Hepatocyte (in vitro differentiated cells): ENCODE measurements at regions not wholly inside any gene's neighbourhood (a gene's known extent, or its start where the extent isn't known, plus 50 kb on each side); places are given as distances from the start of the nearest gene placed in this dataset.

ENCODE experiments used
- DNase-seq: peaks from one replicate; pipeline ENCODE4 v3.0.0-alpha.2; 2016; ENCODE audit warnings: low spot score
- H2AFZ ChIP-seq: fragments of 200-600 bp; sonication (generic); 2 replicates; pipeline ENCODE4 v1.6.0; 2016; ENCODE audit warnings: antibody characterized with exemption, mild to moderate bottlenecking
- H3K27ac ChIP-seq: fragments of 200-600 bp; sonication (generic); 2 replicates; pipeline ENCODE4 v1.5.1; 2016; ENCODE audit warnings: mild to moderate bottlenecking
- H3K27me3 ChIP-seq: fragments of 200-600 bp; sonication (generic); 2 replicates; pipeline ENCODE4 v1.6.1; 2016
- H3K36me3 ChIP-seq: fragments of 200-600 bp; sonication (generic); replicated peaks from 2 replicates; pipeline ENCODE4 v1.5.1; 2016; ENCODE audit warnings: low read depth; ENCODE audit not compliant: insufficient read depth
- H3K4me1 ChIP-seq: fragments of 200-600 bp; sonication (generic); 2 replicates; pipeline ENCODE4 v1.5.1; 2016; ENCODE audit warnings: mild to moderate bottlenecking, moderate library complexity; ENCODE audit not compliant: insufficient read depth
- H3K4me2 ChIP-seq: fragments of 200-600 bp; sonication (generic); 2 replicates; pipeline ENCODE4 v1.6.0; 2016
- H3K4me3 ChIP-seq: fragments of 200-600 bp; sonication (generic); 2 replicates; pipeline ENCODE4 v1.5.1; 2016; ENCODE audit warnings: mild to moderate bottlenecking
- H3K79me2 ChIP-seq: fragments of 200-600 bp; sonication (generic); 2 replicates; pipeline ENCODE4 v1.6.0; 2017; ENCODE audit warnings: mild to moderate bottlenecking
- H3K9me2 ChIP-seq: fragments of 200-600 bp; sonication (generic); replicated peaks from 2 replicates; pipeline ENCODE4 v1.6.0; 2017; ENCODE audit warnings: mild to moderate bottlenecking; ENCODE audit not compliant: insufficient read depth
- H3K9me3 ChIP-seq: fragments of 200-600 bp; sonication (generic); 2 replicates; pipeline ENCODE4 v1.5.1; 2016; ENCODE audit warnings: low read depth, mild to moderate bottlenecking
- H4K20me1 ChIP-seq: fragments of 200-600 bp; sonication (generic); 2 replicates; pipeline ENCODE4 v1.6.0; 2016; ENCODE audit warnings: mild to moderate bottlenecking; ENCODE audit not compliant: insufficient read depth, poor library complexity, severe bottlenecking
- EZH2 ChIP-seq: fragments of 200-600 bp; sonication (generic); IDR thresholded peaks from 2 replicates; pipeline ENCODE4 v1.6.1; 2016; ENCODE audit warnings: antibody characterized with exemption, mild to moderate bottlenecking, borderline replicate concordance
- EZH2phosphoT487 ChIP-seq: fragments of 200-600 bp; sonication (generic); IDR thresholded peaks from one replicate; pipeline ENCODE4 v1.6.1; 2018; ENCODE audit warnings: antibody characterized with exemption, mild to moderate bottlenecking, low read depth, moderate library complexity; ENCODE audit not compliant: unreplicated experiment, severe bottlenecking
- WGBS: methylation state at CpG from one replicate; pipeline ENCODE4 v1.1.6; 2016; ENCODE audit warnings: low lambda C conversion rate; ENCODE audit errors: missing lambda C conversion rate; 5-methylcytosine and 5-hydroxymethylcytosine counted together
- TF ChIP-seq, protein P1 (sequence below): fragments of 200-600 bp; sonication (generic); IDR thresholded peaks from 2 replicates; pipeline ENCODE4 v1.5.1; 2016; ENCODE audit warnings: antibody characterized with exemption, mild to moderate bottlenecking; ENCODE audit not compliant: poor library complexity

- Histone ChIP-seq H3K27me3 (no peaks in the 10 kb centered on the region), H4K20me1 (no peaks in the 10 kb centered on the region), H3K4me3 (no peak overlapping the region), H3K9me3 (no peaks in the 10 kb centered on the region), H3K4me1 (no peaks in the 10 kb centered on the region), H3K27ac (no peak overlapping the region), H3K9me2 (no peaks in the 10 kb centered on the region), H2AFZ (no peak overlapping the region), H3K79me2 (no peaks in the 10 kb centered on the region), H3K36me3 (no peaks in the 10 kb centered on the region), H3K4me2 (no peak overlapping the region)
- TF ChIP-seq, protein P1, sequence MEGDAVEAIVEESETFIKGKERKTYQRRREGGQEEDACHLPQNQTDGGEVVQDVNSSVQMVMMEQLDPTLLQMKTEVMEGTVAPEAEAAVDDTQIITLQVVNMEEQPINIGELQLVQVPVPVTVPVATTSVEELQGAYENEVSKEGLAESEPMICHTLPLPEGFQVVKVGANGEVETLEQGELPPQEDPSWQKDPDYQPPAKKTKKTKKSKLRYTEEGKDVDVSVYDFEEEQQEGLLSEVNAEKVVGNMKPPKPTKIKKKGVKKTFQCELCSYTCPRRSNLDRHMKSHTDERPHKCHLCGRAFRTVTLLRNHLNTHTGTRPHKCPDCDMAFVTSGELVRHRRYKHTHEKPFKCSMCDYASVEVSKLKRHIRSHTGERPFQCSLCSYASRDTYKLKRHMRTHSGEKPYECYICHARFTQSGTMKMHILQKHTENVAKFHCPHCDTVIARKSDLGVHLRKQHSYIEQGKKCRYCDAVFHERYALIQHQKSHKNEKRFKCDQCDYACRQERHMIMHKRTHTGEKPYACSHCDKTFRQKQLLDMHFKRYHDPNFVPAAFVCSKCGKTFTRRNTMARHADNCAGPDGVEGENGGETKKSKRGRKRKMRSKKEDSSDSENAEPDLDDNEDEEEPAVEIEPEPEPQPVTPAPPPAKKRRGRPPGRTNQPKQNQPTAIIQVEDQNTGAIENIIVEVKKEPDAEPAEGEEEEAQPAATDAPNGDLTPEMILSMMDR: no peak
- TF ChIP-seq EZH2phosphoT487 (no peak), EZH2 (no peak)
- 89% methylated on average over 3 of the region's 3 CpGs for WGBS
- DNase-seq: no peak
Measured at GRCh38 chr18:45478889-45479288, 136.4 kb upstream of the SLC14A2 start.

GRCh38 chr18:45480219-45481015 lies 134.9 kb upstream of the SLC14A2 start:
- no peaks in the 10 kb centered on the region for H3K9me3 ChIP-seq
- no peaks in the 10 kb centered on the region for H3K9me2 ChIP-seq
- no peaks in the 10 kb centered on the region for H3K36me3 ChIP-seq
- DNase-seq: no peak
- H2AFZ ChIP-seq: no peak overlapping the region
- H4K20me1 ChIP-seq: no peaks in the 10 kb centered on the region
- H3K4me1 ChIP-seq: no peaks in the 10 kb centered on the region
- 47% methylated on average over 1 of the region's 1 CpG for WGBS
- no peaks in the 10 kb centered on the region for H3K27me3 ChIP-seq
- H3K4me2 ChIP-seq: no peak overlapping the region
- no peak overlapping the region for H3K4me3 ChIP-seq
- no peaks in the 10 kb centered on the region for H3K79me2 ChIP-seq
- no peak for TF ChIP-seq EZH2phosphoT487
- TF ChIP-seq, protein P1: no peak
- TF ChIP-seq EZH2: no peak
- H3K27ac ChIP-seq: no peak overlapping the region

DNA sequence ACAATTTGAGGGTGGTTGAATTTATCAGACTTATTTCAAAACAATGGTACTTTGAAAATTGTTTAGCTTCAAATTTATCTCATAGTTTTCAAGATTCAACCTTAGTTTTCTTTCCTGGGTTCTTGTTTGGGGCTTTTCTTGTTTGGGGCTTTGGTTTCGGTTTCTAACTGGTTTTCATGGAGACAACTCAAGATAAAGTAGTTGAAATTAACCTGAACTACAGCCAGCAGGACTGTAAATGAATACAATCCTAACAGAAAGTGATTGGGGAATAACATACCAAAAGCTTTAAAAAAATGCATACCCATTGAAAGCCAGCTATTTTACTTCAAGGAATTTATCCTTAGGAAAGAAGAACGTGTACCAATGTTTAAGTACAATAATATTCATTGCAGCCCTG lies 133.5 kb upstream of the SLC14A2 start:
- Histone ChIP-seq H3K27ac (no peak overlapping the region), H3K36me3 (no peaks in the 10 kb centered on the region), H4K20me1 (no peaks in the 10 kb centered on the region), H2AFZ (peak overlapping the region; percentile 15), H3K4me3 (no peak overlapping the region), H3K79me2 (no peaks in the 10 kb centered on the region), H3K4me1 (no peaks in the 10 kb centered on the region), H3K9me3 (no peaks in the 10 kb centered on the region), H3K4me2 (no peak overlapping the region), H3K9me2 (no peaks in the 10 kb centered on the region), H3K27me3 (no peaks in the 10 kb centered on the region)
- DNase-seq: no peak
- no peak for TF ChIP-seq EZH2phosphoT487
- TF ChIP-seq EZH2: no peak
- TF ChIP-seq, protein P1: no peak
- WGBS: 73% methylated on average over 2 of the region's 2 CpGs
